ENCODE measurements at regions not wholly inside any gene's neighbourhood (a gene's known extent, or its start where the extent isn't known, plus 50 kb on each side); places are given as distances from the start of the nearest gene placed in this dataset.

- no peak overlapping the region for H3K27ac ChIP-seq
- 44 to 46% (median 44%) methylated on average over 8 of the region's 8 CpGs for WGBS, 3 donors
- no peaks in the 10 kb centered on the region for H3K36me3 ChIP-seq (ENCODE audit: insufficient read depth in 1 of 2, low read depth in 1 of 2)
- H3K4me3 ChIP-seq, result no peak overlapping the region
- ATAC-seq (no peak), DNase-seq (no peak)
- no peaks in the 10 kb centered on the region for H3K27me3 ChIP-seq (ENCODE audit: insufficient read depth in 3 of 3, low read length in 2 of 3)
- no peaks in the 10 kb centered on the region for H3K9me3 ChIP-seq
- no peaks in the 10 kb centered on the region for H3K4me1 ChIP-seq
- intact Hi-C loops (cut with DNase I), result no loop called here
- no peak for TF ChIP-seq CTCF (IDR thresholded peaks at IDR 0.05)
Observed at GRCh38 chr1:113199760-113200455, 126.9 kb downstream of the LRIG2 start.

- no peak for TF ChIP-seq CTCF (IDR thresholded peaks at IDR 0.05)
- ATAC-seq (no peak), DNase-seq (no peak)
- intact Hi-C loops (cut with DNase I), result no loop called here
- H3K27me3 ChIP-seq (ENCODE audit: insufficient read depth in 3 of 3, low read length in 2 of 3), result no peaks in the 10 kb centered on the region
- no peaks in the 10 kb centered on the region for H3K9me3 ChIP-seq
- no peaks in the 10 kb centered on the region for H3K4me1 ChIP-seq
- no peak overlapping the region for H3K27ac ChIP-seq
- no peaks in the 10 kb centered on the region for H3K36me3 ChIP-seq (ENCODE audit: insufficient read depth in 1 of 2, low read depth in 1 of 2)
- H3K4me3 ChIP-seq, result no peak overlapping the region
Observed at GRCh38 chr1:113201560-113201959, 128.6 kb downstream of the LRIG2 start.

GRCh38 chr1:113205980-113206766, 133.2 kb downstream of the LRIG2 start:
- DNase-seq (no peak), ATAC-seq (no peak)
- 81 to 88% (median 83%) methylated on average over 4 of the region's 4 CpGs for WGBS, 3 donors
- Histone ChIP-seq H3K4me1 (no peaks in the 10 kb centered on the region), H3K4me3 (no peak overlapping the region), H3K36me3 (ENCODE audit: insufficient read depth in 1 of 2, low read depth in 1 of 2) (no peaks in the 10 kb centered on the region), H3K27ac (no peak overlapping the region), H3K9me3 (no peaks in the 10 kb centered on the region), H3K27me3 (ENCODE audit: insufficient read depth in 3 of 3, low read length in 2 of 3) (peaks cover 0 to 3% (median under 1%) of the 10 kb centered on the region in 3 donors)
- intact Hi-C loops (cut with DNase I), result no loop called here
- no peak for TF ChIP-seq CTCF (IDR thresholded peaks at IDR 0.05)

- H3K4me3 ChIP-seq, result no peak overlapping the region
- no peak overlapping the region for H3K27ac ChIP-seq
- intact Hi-C loops (cut with DNase I), result no loop called here
- ATAC-seq, result no peak
- H3K4me1 ChIP-seq, result no peaks in the 10 kb centered on the region
- WGBS, 3 donors, result 44 to 45% (median 44%) methylated on average over 2 of the region's 2 CpGs
- no peak for DNase-seq
- H3K27me3 ChIP-seq (ENCODE audit: insufficient read depth in 3 of 3, low read length in 2 of 3), result peaks cover 0 to 3% (median 3%) of the 10 kb centered on the region in 3 donors
- no peak for TF ChIP-seq CTCF (IDR thresholded peaks at IDR 0.05)
- H3K36me3 ChIP-seq (ENCODE audit: insufficient read depth in 1 of 2, low read depth in 1 of 2), result no peaks in the 10 kb centered on the region
- H3K9me3 ChIP-seq, result no peaks in the 10 kb centered on the region
Observed at GRCh38 chr1:113207019-113207418, 134.0 kb downstream of the LRIG2 start.

Measured in psoas muscle (tissue), 7 donors.